Uterus (tissue), 2 donors: ENCODE measurements at regions not wholly inside any gene's neighbourhood (a gene's known extent, or its start where the extent isn't known, plus 50 kb on each side); places are given as distances from the start of the nearest gene placed in this dataset.

Source experiments
- CTCF ChIP-seq, 4 experiments: fragments of 200-600 bp in 2 of 4; fragments of 450-650 bp in 2 of 4; sonication (generic) in 2 of 4; IDR thresholded peaks; one replicate each; pipeline ENCODE4 v1.5.1; 2016 to 2019; ENCODE audit warnings: antibody characterized with exemption in 4 of 4, mild to moderate bottlenecking in 2 of 4, moderate library complexity in 1 of 4
- POLR2A ChIP-seq, 2 donors: fragments of 450-650 bp; IDR thresholded peaks; one replicate each; pipeline ENCODE4 v1.6.1; 2016; ENCODE audit warnings: antibody characterized with exemption in 2 of 2, mild to moderate bottlenecking in 1 of 2, moderate library complexity in 1 of 2

GRCh38 chr9:1198085-1198484, 147.9 kb downstream of the DMRT2 start:
- TF ChIP-seq CTCF (IDR thresholded peaks at IDR 0.05) (no peak), POLR2A (IDR thresholded peaks at IDR 0.05) (no peak)
